ENCODE measurements at regions not wholly inside any gene's neighbourhood (a gene's known extent, or its start where the extent isn't known, plus 50 kb on each side); places are given as distances from the start of the nearest gene placed in this dataset.

DNA sequence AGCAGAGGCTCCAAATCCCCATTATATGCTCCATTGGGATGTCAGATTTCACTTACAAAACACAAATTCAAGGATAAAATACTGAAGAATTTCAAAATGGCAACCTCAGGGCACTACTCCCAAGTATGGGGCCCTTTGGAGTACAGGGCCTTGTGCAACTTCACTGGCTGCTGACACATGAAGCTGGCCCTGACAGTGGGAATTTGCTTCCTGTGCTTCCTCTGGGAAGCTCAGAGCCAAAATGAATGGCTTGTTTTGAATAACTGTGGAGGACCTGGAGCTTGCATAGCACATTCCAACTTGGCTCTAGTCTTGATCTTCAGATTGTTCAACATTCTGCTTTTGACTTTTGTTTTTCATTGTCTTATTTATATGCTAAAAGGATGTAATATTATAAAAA is 52.3 kb upstream of the HNF1B start:
- no peaks in the 10 kb centered on the region for H3K36me3 ChIP-seq (ENCODE audit: control insufficient read depth, insufficient read depth, low read length)
- TF ChIP-seq, protein P1, sequence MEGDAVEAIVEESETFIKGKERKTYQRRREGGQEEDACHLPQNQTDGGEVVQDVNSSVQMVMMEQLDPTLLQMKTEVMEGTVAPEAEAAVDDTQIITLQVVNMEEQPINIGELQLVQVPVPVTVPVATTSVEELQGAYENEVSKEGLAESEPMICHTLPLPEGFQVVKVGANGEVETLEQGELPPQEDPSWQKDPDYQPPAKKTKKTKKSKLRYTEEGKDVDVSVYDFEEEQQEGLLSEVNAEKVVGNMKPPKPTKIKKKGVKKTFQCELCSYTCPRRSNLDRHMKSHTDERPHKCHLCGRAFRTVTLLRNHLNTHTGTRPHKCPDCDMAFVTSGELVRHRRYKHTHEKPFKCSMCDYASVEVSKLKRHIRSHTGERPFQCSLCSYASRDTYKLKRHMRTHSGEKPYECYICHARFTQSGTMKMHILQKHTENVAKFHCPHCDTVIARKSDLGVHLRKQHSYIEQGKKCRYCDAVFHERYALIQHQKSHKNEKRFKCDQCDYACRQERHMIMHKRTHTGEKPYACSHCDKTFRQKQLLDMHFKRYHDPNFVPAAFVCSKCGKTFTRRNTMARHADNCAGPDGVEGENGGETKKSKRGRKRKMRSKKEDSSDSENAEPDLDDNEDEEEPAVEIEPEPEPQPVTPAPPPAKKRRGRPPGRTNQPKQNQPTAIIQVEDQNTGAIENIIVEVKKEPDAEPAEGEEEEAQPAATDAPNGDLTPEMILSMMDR (IDR thresholded peaks at IDR 0.05; ENCODE audit: insufficient read depth, low read length, poor library complexity, severe bottlenecking): no peak
- DNase-seq (ENCODE audit: low read depth): no peak
- no peaks in the 10 kb centered on the region for H3K27me3 ChIP-seq (ENCODE audit: control insufficient read depth, insufficient read depth, low read length)
- H3K4me3 ChIP-seq (ENCODE audit: low read depth, low read length): no peak overlapping the region

DNA sequence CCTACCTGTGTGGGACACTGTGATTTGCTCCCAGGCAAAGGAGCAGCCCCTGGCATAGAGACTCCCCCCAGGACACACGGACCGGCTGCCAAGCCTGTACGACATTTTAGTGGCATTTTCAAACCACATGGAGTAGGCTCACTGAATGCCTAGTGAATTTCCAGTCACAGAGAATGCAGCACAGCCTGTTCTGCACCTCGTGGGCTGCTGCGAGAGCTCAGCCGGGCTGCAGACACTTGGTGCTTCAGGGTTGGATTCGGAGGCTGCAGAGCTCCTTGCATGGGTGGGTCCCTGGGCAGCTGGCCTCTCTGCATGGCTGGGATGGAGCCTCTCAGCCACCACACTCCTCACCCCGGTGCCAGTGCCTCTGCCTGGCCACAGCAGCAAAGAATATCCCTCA is 51.2 kb upstream of the HNF1B start:
- TF ChIP-seq, protein P1 (IDR thresholded peaks at IDR 0.05; ENCODE audit: insufficient read depth, low read length, poor library complexity, severe bottlenecking): no peak
- H3K4me3 ChIP-seq (ENCODE audit: low read depth, low read length): no peak overlapping the region
- no peaks in the 10 kb centered on the region for H3K27me3 ChIP-seq (ENCODE audit: control insufficient read depth, insufficient read depth, low read length)
- no peaks in the 10 kb centered on the region for H3K36me3 ChIP-seq (ENCODE audit: control insufficient read depth, insufficient read depth, low read length)
- no peak for DNase-seq (ENCODE audit: low read depth)
